ENCODE measurements at regions not wholly inside any gene's neighbourhood (a gene's known extent, or its start where the extent isn't known, plus 50 kb on each side); places are given as distances from the start of the nearest gene placed in this dataset.
"Not testable (repeated sequence)": the region's sequence is repeated elsewhere in the genome, so short reads cannot be mapped to it uniquely, and the experiment has no call there.

GRCh38 chr10:78415111-78415510 is 381.4 kb downstream of the RPS24 start:
- no peak for DNase-seq
- no peak for TF ChIP-seq CTCF (IDR thresholded peaks at IDR 0.05; ENCODE audit: low read depth, low read length)
- H3K4me3 ChIP-seq (ENCODE audit: low read depth, low read length), result no peak overlapping the region
- H3K4me1 ChIP-seq, result no peaks in the 10 kb centered on the region
- no peaks in the 10 kb centered on the region for H3K27me3 ChIP-seq
- H3K9me3 ChIP-seq, result no peaks in the 10 kb centered on the region
- H3K36me3 ChIP-seq, result no peaks in the 10 kb centered on the region

DNA sequence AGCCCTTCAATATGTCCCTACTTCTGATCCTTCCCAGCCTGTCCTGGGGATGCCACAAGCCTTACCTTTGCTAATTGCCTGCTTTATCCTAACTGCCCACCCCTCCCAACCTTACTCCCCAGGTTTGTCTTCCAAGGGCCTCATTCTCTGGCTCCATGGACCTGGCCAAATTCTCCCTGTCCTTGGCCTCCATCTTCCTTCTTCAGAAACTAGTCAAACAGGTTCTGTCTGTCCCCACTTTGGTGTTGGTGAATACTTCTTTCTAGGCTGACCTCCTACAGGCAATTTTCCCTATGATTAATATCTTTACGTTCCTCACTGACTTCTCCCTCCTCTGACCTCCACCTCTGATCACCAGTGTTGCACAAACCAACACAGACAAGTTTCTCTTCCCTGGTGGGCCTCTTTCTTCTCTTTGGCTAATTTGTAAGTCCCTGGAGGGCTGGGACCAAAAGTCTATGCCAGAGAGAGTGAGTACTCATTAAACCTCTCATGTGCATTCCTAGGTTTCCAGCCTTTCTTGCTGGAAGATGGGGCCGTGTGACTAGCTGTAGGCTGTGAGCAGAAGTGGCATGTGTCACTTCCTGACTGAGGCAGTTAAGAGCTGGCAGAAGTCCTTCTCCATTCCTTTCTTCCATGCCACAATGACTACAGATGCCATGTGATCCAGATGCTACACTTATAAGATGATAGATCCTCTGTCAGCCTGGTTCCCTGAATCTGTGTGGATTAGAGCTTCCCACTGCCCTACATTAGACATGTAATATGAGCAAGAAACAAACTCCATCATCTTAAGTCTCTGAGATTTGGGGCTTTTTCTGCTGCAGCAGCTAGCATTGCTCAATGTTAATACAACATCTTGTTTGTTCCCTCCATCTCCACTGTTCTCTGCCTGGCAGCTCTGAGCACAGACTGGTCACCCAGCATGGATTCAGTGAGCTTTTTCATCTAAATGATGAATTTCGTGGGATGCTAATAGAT is 382.7 kb downstream of the RPS24 start:
- Histone ChIP-seq H3K27me3 (no peaks in the 10 kb centered on the region), H3K9me3 (no peaks in the 10 kb centered on the region), H3K4me3 (ENCODE audit: low read depth, low read length) (no peak overlapping the region), H3K4me1 (no peaks in the 10 kb centered on the region), H3K36me3 (no peaks in the 10 kb centered on the region)
- TF ChIP-seq CTCF (IDR thresholded peaks at IDR 0.05; ENCODE audit: low read depth, low read length), result no peak
- no peak for DNase-seq

- Histone ChIP-seq H3K27me3 (no peaks in the 10 kb centered on the region), H3K4me3 (ENCODE audit: low read depth, low read length) (no peak overlapping the region), H3K9me3 (no peaks in the 10 kb centered on the region), H3K4me1 (no peaks in the 10 kb centered on the region), H3K36me3 (no peaks in the 10 kb centered on the region)
- TF ChIP-seq CTCF (IDR thresholded peaks at IDR 0.05; ENCODE audit: low read depth, low read length), result no peak
- no peak for DNase-seq
Observed at GRCh38 chr10:78417425-78418370, 384.0 kb downstream of the RPS24 start.

GRCh38 chr10:78419481-78420265 is 386.0 kb downstream of the RPS24 start:
- Histone ChIP-seq H3K9me3 (no peaks in the 10 kb centered on the region), H3K27me3 (no peaks in the 10 kb centered on the region), H3K36me3 (no peaks in the 10 kb centered on the region), H3K4me1 (no peaks in the 10 kb centered on the region), H3K4me3 (ENCODE audit: low read depth, low read length) (no peak overlapping the region)
- no peak for TF ChIP-seq CTCF (IDR thresholded peaks at IDR 0.05; ENCODE audit: low read depth, low read length)
- DNase-seq, result no peak

- Histone ChIP-seq H3K9me3 (no peaks in the 10 kb centered on the region), H3K36me3 (no peaks in the 10 kb centered on the region), H3K4me3 (ENCODE audit: low read depth, low read length) (no peak overlapping the region), H3K4me1 (no peaks in the 10 kb centered on the region), H3K27me3 (no peaks in the 10 kb centered on the region)
- DNase-seq, result no peak
- TF ChIP-seq CTCF (IDR thresholded peaks at IDR 0.05; ENCODE audit: low read depth, low read length), result no peak
Observed at GRCh38 chr10:78420946-78421735, 387.5 kb downstream of the RPS24 start.

DNA sequence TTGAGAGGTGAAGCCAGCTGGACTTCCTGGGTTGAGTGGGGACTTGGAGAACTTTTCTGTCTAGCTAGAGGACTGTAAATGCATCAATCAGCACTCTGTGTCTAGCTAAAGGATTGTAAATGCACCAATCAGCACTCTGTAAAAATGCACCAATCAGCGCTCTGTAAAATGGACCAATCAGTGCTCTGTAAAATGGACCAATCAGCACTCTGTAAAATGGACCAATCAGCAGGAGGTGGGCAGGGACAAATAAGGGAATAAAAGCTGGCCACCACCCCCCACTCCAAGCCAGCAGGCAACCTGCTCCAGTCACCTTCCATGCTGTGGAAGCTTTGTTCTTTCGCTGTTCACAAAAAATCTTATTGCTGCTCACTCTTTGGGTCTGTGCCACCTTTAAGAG is 390.4 kb downstream of the RPS24 start:
- not testable (repeated sequence) for DNase-seq; H3K4me1 ChIP-seq; H3K36me3 ChIP-seq; H3K27me3 ChIP-seq; H3K4me3 ChIP-seq (ENCODE audit: low read depth, low read length); H3K9me3 ChIP-seq
